Umbilical cord (tissue), 1 donor: ENCODE measurements at regions not wholly inside any gene's neighbourhood (a gene's known extent, or its start where the extent isn't known, plus 50 kb on each side); places are given as distances from the start of the nearest gene placed in this dataset.

Experiments
- DNase-seq: peaks from one replicate; pipeline ENCODE4 v3.0.0-alpha.2; 2015; ENCODE audit warnings: low spot score

DNA sequence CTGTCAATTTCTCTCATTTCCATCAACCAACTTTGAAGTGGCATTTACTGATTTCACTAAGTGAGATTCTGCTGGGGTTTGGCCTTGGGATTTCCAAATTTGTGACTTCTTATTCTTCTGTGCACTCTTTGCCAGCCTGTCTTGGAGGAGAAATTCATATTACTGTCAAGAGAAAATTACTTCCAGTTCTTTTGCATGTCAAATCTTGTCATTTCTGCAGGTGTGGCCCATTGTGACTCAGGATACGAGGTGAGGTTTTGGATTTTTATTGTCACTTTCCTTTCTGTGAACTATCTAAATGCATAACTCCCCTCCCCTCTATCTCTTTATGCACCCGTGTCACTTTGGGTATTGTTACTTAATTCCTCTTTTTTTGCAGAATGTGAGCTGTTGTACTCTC lies 102.6 kb upstream of the GUCY1A1 start:
- no peak for DNase-seq

- DNase-seq, result no peak
These were observed 106.7 kb upstream of the GUCY1A1 start for GRCh38 chr4:155559915-155560314.

- DNase-seq, result no peak
These were observed 114.5 kb upstream of the GUCY1A1 start for GRCh38 chr4:155552180-155552579.

- no peak for DNase-seq
These were observed 118.5 kb upstream of the GUCY1A1 start for GRCh38 chr4:155548173-155548572.

- no peak for DNase-seq
These were observed 120.2 kb upstream of the GUCY1A1 start for GRCh38 chr4:155546451-155546850.

DNA sequence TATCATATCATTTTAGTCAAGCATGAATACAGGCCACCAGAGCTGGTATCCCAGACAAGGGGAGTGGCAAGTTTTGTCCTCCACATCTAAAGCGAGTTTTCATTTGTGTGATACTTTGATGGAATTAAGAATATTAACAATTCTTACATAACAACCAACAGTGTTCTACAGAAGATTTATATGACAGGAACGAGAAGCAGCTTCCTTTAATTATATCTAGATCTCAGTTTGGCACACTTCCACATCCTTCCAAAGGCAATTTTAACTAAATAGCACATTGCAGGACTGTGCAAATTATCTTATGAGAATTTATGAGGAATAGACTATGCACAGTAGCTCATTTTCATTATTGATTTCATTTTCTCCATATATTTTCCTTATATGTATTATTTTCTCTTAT lies 121.2 kb upstream of the GUCY1A1 start:
- no peak for DNase-seq

DNA sequence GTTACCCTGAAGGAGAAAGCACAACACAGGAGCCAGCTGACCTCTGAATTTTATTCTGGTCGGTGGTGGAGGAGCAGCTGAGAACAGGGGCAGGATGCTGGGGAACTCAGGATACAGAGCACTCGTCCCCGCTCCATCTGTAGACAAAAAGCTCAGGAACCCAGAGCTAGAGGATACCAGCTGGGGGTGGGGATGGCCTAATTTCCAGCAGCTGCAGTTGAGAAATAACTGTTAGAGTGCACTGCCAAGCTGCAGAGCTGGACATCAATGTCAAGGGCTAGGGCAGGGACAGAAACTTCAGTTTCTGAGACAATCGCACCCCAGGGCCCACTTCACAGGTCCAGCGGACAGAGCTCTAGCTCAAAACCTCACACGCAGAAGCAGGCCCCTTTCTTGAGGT lies 122.1 kb upstream of the GUCY1A1 start:
- DNase-seq, result no peak

- peak; percentile 30 for DNase-seq
These were observed 123.4 kb upstream of the GUCY1A1 start for GRCh38 chr4:155543126-155543765.

GRCh38 chr4:155542415-155542814 lies 124.2 kb upstream of the GUCY1A1 start:
- no peak for DNase-seq

GRCh38 chr4:155541716-155542115 lies 124.9 kb upstream of the GUCY1A1 start:
- no peak for DNase-seq

- DNase-seq, result no peak
These were observed 126.0 kb upstream of the GUCY1A1 start for GRCh38 chr4:155540698-155541097.

DNA sequence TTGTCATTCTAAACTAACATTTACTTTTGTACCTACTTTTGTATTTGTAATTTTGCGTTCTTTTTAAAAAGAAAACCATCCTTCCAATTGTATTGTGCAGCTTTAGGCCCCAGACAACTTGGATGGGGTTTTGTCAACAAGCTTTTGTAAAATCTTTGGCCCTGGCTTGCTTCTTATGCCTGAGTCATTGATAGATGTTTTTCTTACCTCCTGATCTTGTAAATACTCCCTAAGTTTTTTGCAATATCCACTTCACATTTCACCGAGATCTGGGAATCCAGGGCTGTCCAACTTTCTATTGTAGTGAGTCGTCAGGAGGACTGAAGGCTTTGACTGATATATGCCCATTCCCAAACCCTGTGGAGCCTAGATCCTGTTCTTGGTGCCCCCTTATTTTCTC lies 126.9 kb upstream of the GUCY1A1 start:
- DNase-seq, result no peak

DNA sequence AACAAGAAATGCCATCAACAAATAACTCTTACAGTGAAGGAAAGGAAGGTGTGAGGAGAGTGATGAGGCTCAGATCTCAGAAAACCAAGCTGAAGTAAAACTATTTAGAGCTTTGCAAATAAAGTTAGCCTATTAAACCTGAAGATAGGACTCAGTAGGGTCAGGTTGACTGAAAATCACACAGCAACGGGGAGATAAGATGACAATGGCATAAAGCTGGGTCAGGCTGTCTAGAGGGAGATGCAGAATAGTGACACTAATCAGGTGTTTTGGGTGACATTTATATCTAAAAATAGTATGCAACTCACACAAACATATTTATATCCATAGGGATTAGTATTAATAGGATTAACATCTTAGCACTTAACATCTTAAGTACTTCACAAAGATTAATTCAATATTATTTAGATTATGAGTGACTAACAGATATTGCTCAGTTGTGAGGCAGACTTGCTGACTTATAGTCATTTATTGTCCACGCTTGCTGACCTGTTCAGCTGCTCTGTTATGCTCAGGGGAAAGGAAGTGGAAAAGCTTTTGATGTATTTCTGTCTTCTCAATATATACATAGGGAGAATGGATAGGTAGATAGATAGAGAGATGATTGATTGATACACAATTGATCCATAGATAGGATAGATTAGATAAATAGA lies 130.7 kb upstream of the GUCY1A1 start:
- no peak for DNase-seq

DNA sequence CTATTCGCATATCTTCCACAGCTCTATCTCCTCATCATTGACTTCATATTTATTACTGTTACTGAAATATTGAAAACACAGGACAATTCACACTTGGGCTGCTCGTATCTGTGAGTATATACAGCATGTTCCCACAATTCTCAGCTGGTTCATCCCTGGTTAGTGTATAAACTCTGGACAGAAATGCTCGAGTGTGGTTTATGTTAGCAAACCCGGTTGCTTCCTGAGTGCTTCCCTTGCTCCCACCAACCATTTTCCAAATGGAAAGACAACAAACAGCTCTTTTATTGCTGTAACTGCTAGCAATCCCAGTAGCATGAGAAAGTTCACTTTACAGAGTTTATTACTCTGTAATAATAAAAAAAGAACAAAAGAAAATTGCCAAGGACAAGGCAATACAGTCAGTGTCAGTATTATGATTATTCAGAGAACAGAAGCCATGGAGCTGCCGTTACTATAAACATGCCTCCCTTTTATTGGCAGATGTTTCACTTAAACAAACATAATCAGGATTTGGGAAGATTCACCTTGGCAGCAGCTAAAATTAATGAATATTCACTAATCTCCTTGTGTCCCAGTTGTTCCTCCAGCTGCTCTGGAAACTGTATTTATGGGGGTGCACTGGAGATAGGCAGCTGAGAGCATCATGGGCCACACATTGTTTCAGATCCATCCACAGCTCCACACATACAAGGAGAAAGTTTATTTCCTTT lies 134.1 kb upstream of the GUCY1A1 start:
- DNase-seq, result no peak

DNA sequence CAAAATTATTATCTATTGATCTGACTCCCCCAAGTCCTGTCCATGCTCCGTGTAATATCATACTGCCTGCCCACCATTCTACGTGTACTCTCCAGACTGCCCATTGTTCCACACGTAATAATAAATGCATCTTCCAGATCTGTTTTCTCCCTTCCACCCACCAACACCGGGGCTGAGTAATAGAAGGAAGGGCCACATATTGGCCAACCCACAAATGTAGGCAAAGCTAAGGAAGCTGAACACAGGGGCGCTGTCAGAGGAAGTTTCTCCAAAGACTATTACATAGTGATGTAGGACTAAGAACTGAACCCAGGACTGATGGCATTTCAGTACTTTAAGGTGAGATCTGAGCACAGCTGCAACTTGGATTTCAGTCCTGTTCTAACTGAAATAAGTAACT lies 135.8 kb upstream of the GUCY1A1 start:
- no peak for DNase-seq

GRCh38 chr4:155530290-155530689 lies 136.4 kb upstream of the GUCY1A1 start:
- DNase-seq, result no peak

GRCh38 chr4:155529716-155530115 lies 136.9 kb upstream of the GUCY1A1 start:
- DNase-seq, result peak; percentile 58

DNA sequence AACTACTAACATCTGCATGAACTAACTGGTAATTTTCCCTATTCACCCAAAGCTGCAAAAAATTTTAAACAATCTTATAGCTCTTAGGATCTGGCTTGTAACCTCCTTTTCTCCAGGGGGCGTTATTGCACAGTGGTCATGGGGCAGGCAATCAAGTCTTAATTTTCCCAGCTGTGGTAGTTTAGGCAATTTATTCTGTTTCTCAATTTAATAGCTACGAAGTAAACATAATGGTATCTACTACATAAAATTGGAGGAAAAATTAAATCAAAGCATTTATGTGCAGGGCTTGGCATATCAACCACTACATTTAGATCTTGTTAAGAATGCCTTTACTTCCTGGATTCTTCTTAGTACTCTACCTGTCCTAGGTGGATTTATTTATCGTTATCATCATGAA lies 137.4 kb upstream of the GUCY1A1 start:
- peak; percentile 28 for DNase-seq

DNA sequence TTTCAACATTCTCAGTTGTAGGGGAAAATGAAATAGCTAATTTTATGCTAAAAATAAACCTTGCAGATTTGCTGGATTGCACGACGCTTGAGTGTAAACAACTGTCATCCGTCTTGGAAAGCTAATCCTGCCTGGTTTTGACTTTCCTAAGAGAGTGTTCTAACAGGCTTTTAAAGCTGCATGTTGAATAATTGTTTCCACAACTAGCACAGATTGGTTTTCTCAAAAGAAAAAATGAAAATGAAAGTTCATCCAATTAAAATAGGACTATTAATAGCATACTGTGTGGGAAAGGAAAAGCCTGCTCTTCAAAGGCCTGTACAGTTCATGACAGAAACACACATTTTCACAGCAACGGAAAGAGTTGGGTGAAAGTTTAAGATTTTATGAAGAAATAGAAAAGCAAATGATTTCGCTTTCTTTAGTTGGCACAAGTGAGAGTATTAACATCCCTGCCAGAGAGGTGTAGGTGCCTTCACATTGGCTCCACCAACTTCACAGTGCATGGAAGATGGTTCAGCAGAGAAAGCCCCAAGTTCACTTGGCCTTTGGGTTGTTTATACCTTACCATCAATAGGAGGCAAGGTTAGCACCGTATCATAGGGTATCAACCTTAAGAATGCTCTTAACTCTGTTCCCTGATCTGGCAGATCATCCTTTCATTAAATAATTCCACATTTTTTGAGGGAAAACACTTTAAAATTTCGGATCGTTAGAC lies 140.0 kb upstream of the GUCY1A1 start:
- DNase-seq, result peak; percentile 79

DNA sequence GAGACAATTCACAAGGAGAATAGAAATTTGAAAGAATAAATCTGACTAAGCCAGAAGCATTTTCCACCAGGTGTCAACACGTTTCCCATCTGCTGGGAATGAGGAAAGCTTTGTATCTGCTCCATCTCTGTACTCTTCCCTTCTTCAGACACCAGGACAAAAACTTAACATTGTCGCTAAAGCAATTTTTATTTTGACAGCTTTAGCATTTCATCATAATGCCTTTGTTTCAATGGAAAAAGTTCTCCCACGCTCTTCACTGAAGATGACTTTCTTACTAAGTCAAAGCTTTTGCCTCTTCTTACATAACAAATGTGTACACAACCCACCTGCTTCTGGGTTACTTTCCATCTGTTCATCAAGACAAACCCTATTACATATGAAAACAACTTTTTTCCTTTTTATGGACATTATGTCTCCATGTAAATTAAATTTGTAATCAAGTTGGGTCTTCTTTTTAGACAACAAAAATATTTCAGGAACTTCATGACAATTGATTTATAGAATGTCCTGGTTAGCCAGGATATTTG lies 141.7 kb upstream of the GUCY1A1 start:
- DNase-seq, result peak; percentile 46

DNA sequence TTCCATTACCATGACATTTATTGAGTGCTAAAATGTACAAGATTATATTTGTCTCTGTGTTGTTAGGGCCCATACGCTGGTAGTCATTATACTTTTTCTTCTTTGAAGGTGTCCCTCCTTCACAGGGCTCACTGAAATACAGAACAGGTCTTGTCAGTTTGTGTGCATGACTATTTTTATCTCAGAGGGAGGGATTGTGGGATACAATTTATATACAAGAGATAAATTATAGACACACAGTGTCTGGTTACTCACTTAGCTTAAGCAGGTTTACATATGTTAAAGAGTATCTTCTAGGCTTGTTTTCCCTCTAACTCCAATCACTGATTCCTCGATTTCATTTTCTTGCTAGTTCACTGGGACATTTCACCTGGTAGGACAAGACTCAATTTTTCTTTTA lies 143.3 kb upstream of the GUCY1A1 start:
- peak; percentile 89 for DNase-seq

DNA sequence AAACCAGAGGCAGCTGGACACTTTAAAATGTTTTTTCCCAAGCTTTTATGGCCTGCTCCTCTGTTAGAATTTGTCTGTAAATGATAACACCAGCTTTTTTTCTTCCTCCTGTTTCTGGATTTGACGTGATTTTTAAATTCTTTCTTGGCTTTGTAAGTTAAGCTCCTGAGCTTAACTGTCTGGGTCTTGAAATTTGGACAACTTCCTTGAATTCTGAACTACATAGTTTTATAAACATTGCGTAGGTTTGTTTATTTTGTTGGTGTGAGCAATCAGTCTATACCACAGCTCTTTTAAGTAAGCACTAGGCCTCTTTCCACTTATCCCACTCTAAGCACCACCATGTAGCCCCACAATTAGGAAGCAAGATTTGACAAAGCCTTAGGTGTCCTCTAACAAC lies 144.4 kb upstream of the GUCY1A1 start:
- peak; percentile 96 for DNase-seq
